Common myeloid progenitor, CD34-positive (primary cell): ENCODE measurements at regions not wholly inside any gene's neighbourhood (a gene's known extent, or its start where the extent isn't known, plus 50 kb on each side); places are given as distances from the start of the nearest gene placed in this dataset.

Experiments used
- CTCF ChIA-PET: fragments of 350-600 bp; sonication (Branson Sonifier 250); formaldehyde crosslinking; loops from one replicate; lab custom pipeline; 2021; ENCODE audit warnings: antibody characterized with exemption; lab: Charles Lee
- POLR2A ChIA-PET: fragments of 350-600 bp; sonication (Branson Sonifier 250); formaldehyde crosslinking; loops from one replicate; lab custom pipeline; 2021; ENCODE audit warnings: antibody characterized with exemption; lab: Charles Lee
- DNase-seq, 3 donors: peaks; one replicate each; pipeline versions ENCODE4 v3.0.0 to v3.0.0-alpha.2; 2013
- H3K27ac ChIP-seq, 2 experiments: 1 replicate in 1 of 2; 2 replicates in 1 of 2; pipeline ENCODE4 v1.7.0; 2013; ENCODE audit warnings: inconsistent platforms in 2 of 2, low read length in 2 of 2, mild to moderate bottlenecking in 2 of 2, low read depth in 1 of 2, moderate library complexity in 1 of 2; ENCODE audit not compliant: severe bottlenecking in 2 of 2, insufficient read depth in 1 of 2, poor library complexity in 1 of 2
- H3K27me3 ChIP-seq, 5 experiments: replicated peaks in 2 of 5; 1 replicate in 3 of 5; 2 replicates in 2 of 5; pipeline versions ENCODE4 v1.6.1 to v1.7.0; 2013; ENCODE audit warnings: low read length in 4 of 5, mild to moderate bottlenecking in 2 of 5, moderate library complexity in 2 of 5, inconsistent platforms in 1 of 5; ENCODE audit not compliant: insufficient read depth in 5 of 5, control insufficient read depth in 4 of 5
- H3K36me3 ChIP-seq, 4 experiments: 1 replicate in 2 of 4; 2 replicates in 2 of 4; pipeline versions ENCODE4 v1.6.1 to v1.7.0; 2013; ENCODE audit warnings: low read length in 3 of 4, control low read depth in 1 of 4, mild to moderate bottlenecking in 1 of 4; ENCODE audit not compliant: control insufficient read depth in 4 of 4, insufficient read depth in 4 of 4
- H3K4me1 ChIP-seq, 4 experiments: 1 replicate in 3 of 4; 2 replicates in 1 of 4; pipeline versions ENCODE4 v1.6.1 to v1.7.1; 2013; ENCODE audit warnings: low read length in 3 of 4, mild to moderate bottlenecking in 3 of 4, control low read depth in 1 of 4, inconsistent platforms in 1 of 4, moderate library complexity in 1 of 4; ENCODE audit not compliant: control insufficient read depth in 4 of 4, insufficient read depth in 4 of 4; ENCODE audit errors: control extremely low read depth in 1 of 4
- H3K4me3 ChIP-seq, 7 experiments: 1 replicate in 4 of 7; 2 replicates in 3 of 7; pipeline versions ENCODE4 v1.5.1 to v1.7.0; 2013; ENCODE audit warnings: mild to moderate bottlenecking in 7 of 7, low read length in 6 of 7, moderate library complexity in 6 of 7, inconsistent platforms in 2 of 7, low read depth in 2 of 7, control low read depth in 1 of 7; ENCODE audit not compliant: insufficient read depth in 4 of 7, control insufficient read depth in 1 of 7; ENCODE audit errors: extremely low read depth in 1 of 7
- H3K9me3 ChIP-seq, 5 experiments: 1 replicate in 4 of 5; 2 replicates in 1 of 5; pipeline versions ENCODE4 v1.6.1 to v1.7.1; 2013; ENCODE audit warnings: low read length in 4 of 5, mild to moderate bottlenecking in 2 of 5, inconsistent platforms in 1 of 5, low read depth in 1 of 5, moderate library complexity in 1 of 5; ENCODE audit not compliant: control insufficient read depth in 4 of 5, insufficient read depth in 2 of 5; ENCODE audit errors: control extremely low read depth in 1 of 5
- WGBS: methylation state at CpG from one replicate; pipeline ENCODE4 v1.1.5; 2013; ENCODE audit not compliant: insufficient coverage; 5-methylcytosine and 5-hydroxymethylcytosine counted together

DNA sequence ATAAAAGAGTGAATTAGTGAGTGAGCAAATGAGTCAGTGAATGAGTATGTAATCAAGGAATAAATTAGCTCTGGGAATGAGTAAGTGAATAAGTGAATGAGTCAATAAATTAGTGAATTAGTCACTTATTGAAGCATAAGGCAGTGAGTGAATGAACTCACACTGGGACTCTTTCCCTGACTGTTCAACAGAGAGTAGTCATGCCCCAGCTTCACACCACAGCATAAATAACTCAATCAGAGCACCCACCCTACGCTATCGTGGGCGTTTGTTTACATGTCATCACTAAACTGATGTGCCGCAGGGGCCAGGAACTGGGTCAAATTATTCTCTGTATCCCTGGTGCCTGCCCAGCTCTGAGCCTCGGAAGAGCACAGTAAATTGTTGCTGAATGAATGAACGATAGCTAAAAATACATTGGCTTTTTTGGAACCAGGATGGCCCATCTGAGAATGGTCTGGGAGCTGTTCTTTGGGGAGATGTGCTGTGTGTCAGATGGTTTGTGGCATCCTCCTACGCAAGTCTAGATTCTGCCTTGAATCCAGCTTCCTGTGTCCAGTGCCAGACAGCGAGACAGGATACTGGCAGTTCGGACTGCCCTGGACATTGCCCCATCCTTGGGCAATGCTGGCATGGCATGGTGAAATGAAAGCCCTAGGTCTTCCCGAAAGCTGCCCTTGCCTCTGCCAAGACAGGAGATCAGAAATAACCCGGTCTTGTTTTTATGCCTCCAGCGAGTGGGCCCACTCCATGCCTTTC lies 98.0 kb upstream of the RTL1 start:
- peaks cover 1 to 20% (median 19%) of the 10 kb centered on the region in 4 experiments for H3K4me1 ChIP-seq
- no peaks in the 10 kb centered on the region for H3K36me3 ChIP-seq
- 96% methylated on average over 10 of the region's 12 CpGs for WGBS
- no peak overlapping the region for H3K27ac ChIP-seq
- ChIA-PET CTCF (no interaction called here), POLR2A (no interaction called here)
- H3K9me3 ChIP-seq: peaks cover 0 to 3% (median 0%) of the 10 kb centered on the region in 5 experiments
- no peak overlapping the region for H3K4me3 ChIP-seq
- no peak for DNase-seq
- no peaks in the 10 kb centered on the region for H3K27me3 ChIP-seq

DNA sequence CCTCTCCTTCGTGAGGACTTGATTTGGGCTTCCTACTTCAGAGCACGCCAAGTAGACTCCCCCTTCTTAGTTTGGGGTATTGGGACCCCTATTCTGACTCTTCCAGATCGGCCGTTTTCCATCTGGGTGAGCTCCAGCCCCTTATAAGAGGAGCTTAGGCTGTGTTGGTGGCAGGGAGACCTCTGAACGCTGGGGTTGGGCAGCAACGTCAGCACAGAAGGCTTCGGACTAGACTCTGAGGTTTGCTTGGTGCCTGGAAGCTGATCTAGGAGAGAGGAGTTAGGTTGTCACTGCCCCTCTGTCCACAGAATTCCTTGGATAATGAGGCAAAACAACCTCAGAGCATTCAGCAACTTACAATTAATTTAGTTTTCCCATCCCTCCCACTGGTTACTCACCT lies 99.2 kb upstream of the RTL1 start:
- H3K4me1 ChIP-seq: peaks cover 1 to 21% (median 20%) of the 10 kb centered on the region in 4 experiments
- peaks cover 0 to 3% (median 0%) of the 10 kb centered on the region in 5 experiments for H3K9me3 ChIP-seq
- no peak overlapping the region for H3K4me3 ChIP-seq
- WGBS: 100% methylated on average over 4 of the region's 7 CpGs
- CTCF ChIA-PET: no interaction called here
- H3K36me3 ChIP-seq: no peaks in the 10 kb centered on the region
- H3K27ac ChIP-seq: no peak overlapping the region
- no peak for DNase-seq
- H3K27me3 ChIP-seq: no peaks in the 10 kb centered on the region
- POLR2A ChIA-PET: no interaction called here

DNA sequence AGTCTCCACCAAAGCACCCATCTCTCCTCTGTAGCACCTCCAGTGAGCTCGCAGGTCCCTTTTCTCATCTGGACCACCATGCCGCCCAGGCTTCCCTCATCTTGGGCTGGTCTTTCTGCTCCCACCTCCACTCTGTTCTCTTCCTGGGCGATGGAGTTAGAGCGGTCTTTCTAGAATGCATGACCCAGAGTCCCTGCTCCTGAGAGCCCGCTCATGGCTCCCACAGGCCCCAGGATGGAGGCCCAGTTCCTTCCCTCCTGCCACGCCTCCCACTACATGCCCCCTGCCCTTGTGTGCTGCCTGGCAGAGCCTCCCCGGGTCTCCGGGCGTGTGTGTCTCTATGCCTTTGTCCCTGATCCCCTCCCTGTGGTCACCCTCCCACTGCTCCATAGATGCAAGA lies 100.7 kb upstream of the RTL1 start:
- Histone ChIP-seq H3K36me3 (no peaks in the 10 kb centered on the region), H3K9me3 (peaks cover 0 to 3% (median 0%) of the 10 kb centered on the region in 5 experiments), H3K4me1 (peaks cover 1 to 21% (median 20%) of the 10 kb centered on the region in 4 experiments), H3K27me3 (no peaks in the 10 kb centered on the region), H3K4me3 (no peak overlapping the region), H3K27ac (no peak overlapping the region)
- POLR2A ChIA-PET: no interaction called here
- DNase-seq: no peak
- WGBS: 87% methylated on average over 5 of the region's 9 CpGs
- CTCF ChIA-PET: no interaction called here

DNA sequence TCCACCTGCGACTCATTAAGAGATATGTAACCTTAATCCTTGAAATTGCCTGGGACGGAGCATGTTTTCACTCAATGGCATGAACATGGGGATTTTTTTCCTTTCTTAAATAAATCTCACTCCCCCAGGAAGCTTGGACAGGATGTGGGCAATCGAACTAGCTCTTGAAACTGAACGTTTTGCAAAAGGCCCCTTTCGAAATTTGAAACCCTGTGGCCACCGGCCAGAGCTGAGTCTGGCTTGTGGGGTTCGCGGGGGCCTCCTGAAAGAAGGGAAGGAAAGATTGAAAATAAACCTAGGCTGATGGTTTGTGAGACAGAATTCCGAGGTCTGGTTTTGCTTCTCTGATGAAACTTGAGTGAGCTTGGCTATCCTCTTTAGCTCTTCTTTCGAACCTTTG lies 101.4 kb upstream of the RTL1 start:
- ChIA-PET POLR2A (no interaction called here), CTCF (no interaction called here)
- Histone ChIP-seq H3K27ac (no peak overlapping the region), H3K4me3 (peak overlapping the region in 2 of 7 experiments; percentile 17 to 63), H3K9me3 (peaks cover 0 to 3% (median 0%) of the 10 kb centered on the region in 5 experiments), H3K27me3 (no peaks in the 10 kb centered on the region), H3K4me1 (peaks cover 1 to 21% (median 20%) of the 10 kb centered on the region in 4 experiments), H3K36me3 (no peaks in the 10 kb centered on the region)
- peak in 2 of 3 donors; percentile 1 to 2 for DNase-seq
- 32% methylated on average over 8 of the region's 10 CpGs for WGBS

DNA sequence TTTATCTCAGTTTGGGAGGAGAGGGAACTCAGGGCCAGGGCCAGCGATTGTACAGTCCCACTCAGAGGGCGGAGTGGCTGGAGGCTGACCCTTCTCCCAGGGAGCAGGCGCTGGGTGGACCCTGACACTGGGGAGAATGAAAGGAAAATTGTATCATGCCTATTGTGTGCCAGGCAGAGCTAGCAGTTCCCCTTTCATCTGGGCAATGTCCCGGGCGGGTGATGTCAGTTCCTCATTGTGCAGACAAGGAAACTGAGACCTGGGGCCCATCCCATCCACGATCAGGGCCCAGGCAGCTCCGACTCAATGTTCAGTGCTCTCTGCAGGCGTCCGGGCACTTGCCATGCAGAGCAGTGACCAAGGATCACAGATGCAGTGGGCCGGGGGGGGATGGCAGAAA lies 101.9 kb upstream of the RTL1 start:
- WGBS: 16% methylated on average over 9 of the region's 10 CpGs
- Histone ChIP-seq H3K27me3 (no peaks in the 10 kb centered on the region), H3K36me3 (no peaks in the 10 kb centered on the region), H3K4me1 (peaks cover 1 to 21% (median 20%) of the 10 kb centered on the region in 4 experiments), H3K9me3 (peaks cover 0 to 3% (median 0%) of the 10 kb centered on the region in 5 experiments), H3K4me3 (peak overlapping the region in 3 of 7 experiments; percentile 17 to 63 (median 30)), H3K27ac (no peak overlapping the region)
- CTCF ChIA-PET: no interaction called here
- peak; percentile 14 to 74 (median 66) for DNase-seq
- POLR2A ChIA-PET: no interaction called here

DNA sequence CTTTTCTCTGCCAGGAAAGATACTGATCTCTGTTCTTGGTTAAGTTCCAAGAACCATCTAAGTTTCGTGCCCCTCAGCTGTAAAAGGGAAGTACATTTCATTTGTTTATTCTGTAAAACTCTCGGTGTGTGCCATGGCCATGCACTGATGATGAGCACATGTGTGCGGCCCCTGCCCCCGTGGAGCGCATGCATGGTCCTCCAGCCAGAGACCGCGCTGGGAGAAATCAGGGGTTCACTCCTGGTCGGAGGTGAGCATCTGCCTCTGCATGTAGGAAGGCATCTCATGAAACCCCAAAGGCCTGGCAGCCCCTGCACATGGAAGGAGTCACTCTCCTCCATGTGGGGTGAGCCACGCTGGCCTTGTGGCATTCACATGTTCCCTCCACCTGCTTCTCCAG lies 102.5 kb upstream of the RTL1 start:
- ChIA-PET POLR2A (no interaction called here), CTCF (no interaction called here)
- H3K4me3 ChIP-seq: peak overlapping the region in 2 of 7 experiments; percentile 30 to 63

GRCh38 chr14:101007004-101007614 lies 103.6 kb upstream of the RTL1 start:
- Histone ChIP-seq H3K36me3 (no peaks in the 10 kb centered on the region), H3K27ac (no peak overlapping the region), H3K27me3 (no peaks in the 10 kb centered on the region), H3K9me3 (peaks cover 0 to 3% (median 1%) of the 10 kb centered on the region in 5 experiments), H3K4me3 (no peak overlapping the region), H3K4me1 (peaks cover 1 to 21% (median 20%) of the 10 kb centered on the region in 4 experiments)
- CTCF ChIA-PET: no interaction called here
- DNase-seq: no peak
- POLR2A ChIA-PET: no interaction called here
- 100% methylated on average over 10 of the region's 13 CpGs for WGBS

More for the DNA sequence above, 102.5 kb upstream of the RTL1 start:
- H3K27ac ChIP-seq: no peak overlapping the region
- H3K9me3 ChIP-seq: peaks cover 0 to 3% (median 0%) of the 10 kb centered on the region in 5 experiments
- no peaks in the 10 kb centered on the region for H3K27me3 ChIP-seq
- H3K4me1 ChIP-seq: peaks cover 1 to 21% (median 20%) of the 10 kb centered on the region in 4 experiments
- peak; percentile 39 to 80 (median 73) for DNase-seq
- no peaks in the 10 kb centered on the region for H3K36me3 ChIP-seq
- 20% methylated on average over 8 of the region's 9 CpGs for WGBS
